ENCODE measurements at regions not wholly inside any gene's neighbourhood (a gene's known extent, or its start where the extent isn't known, plus 50 kb on each side); places are given as distances from the start of the nearest gene placed in this dataset.

- Histone ChIP-seq H3K9me2 (ENCODE audit: insufficient read depth, low read length) (no peaks in the 10 kb centered on the region), H4K20me1 (ENCODE audit: insufficient read depth, low read length) (no peaks in the 10 kb centered on the region), H3K79me2 (ENCODE audit: insufficient read depth, low read depth, low read length) (no peaks in the 10 kb centered on the region), H2AFZ (ENCODE audit: low read length) (no peak overlapping the region), H3K27ac (ENCODE audit: low read depth, low read length, poor library complexity, severe bottlenecking) (no peak overlapping the region), H3K36me3 (ENCODE audit: insufficient read depth, low read length) (no peaks in the 10 kb centered on the region), H3K9me3 (ENCODE audit: low read length) (no peaks in the 10 kb centered on the region), H3K4me1 (ENCODE audit: insufficient read depth, low read length, poor library complexity, severe bottlenecking) (no peaks in the 10 kb centered on the region), H3K4me3 (ENCODE audit: low read depth, low read length, poor library complexity, severe bottlenecking) (no peak overlapping the region), H3K4me2 (ENCODE audit: low read length) (no peak overlapping the region)
- intact Hi-C loops (cut with micrococcal nuclease; ENCODE audit: unreplicated experiment): no loop called here
- no peak for DNase-seq (ENCODE audit: low spot score)
- no peak for TF ChIP-seq EZH2phosphoT487 (IDR thresholded peaks at IDR 0.05; ENCODE audit: borderline replicate concordance, low read depth, low read length)
- no peak for TF ChIP-seq CTCF (conservative IDR thresholded peaks at IDR 0.05; ENCODE audit: low read length)
- ChIA-PET CTCF (ENCODE audit: unreplicated experiment) (no interaction called here), POLR2A (no interaction called here)
- no TSS peak for BruUV-seq (replicated peaks)
Measured at GRCh38 chr16:55184052-55184451, 140.0 kb upstream of the IRX6 start.

- TF ChIP-seq EZH2phosphoT487 (IDR thresholded peaks at IDR 0.05; ENCODE audit: borderline replicate concordance, low read depth, low read length): no peak
- no peak for TF ChIP-seq CTCF (conservative IDR thresholded peaks at IDR 0.05; ENCODE audit: low read length)
- Histone ChIP-seq H3K9me2 (ENCODE audit: insufficient read depth, low read length) (no peaks in the 10 kb centered on the region), H3K27ac (ENCODE audit: low read depth, low read length, poor library complexity, severe bottlenecking) (no peak overlapping the region), H3K4me1 (ENCODE audit: insufficient read depth, low read length, poor library complexity, severe bottlenecking) (no peaks in the 10 kb centered on the region), H4K20me1 (ENCODE audit: insufficient read depth, low read length) (no peaks in the 10 kb centered on the region), H3K9me3 (ENCODE audit: low read length) (no peaks in the 10 kb centered on the region), H2AFZ (ENCODE audit: low read length) (no peak overlapping the region), H3K79me2 (ENCODE audit: insufficient read depth, low read depth, low read length) (no peaks in the 10 kb centered on the region), H3K4me3 (ENCODE audit: low read depth, low read length, poor library complexity, severe bottlenecking) (no peak overlapping the region), H3K4me2 (ENCODE audit: low read length) (no peak overlapping the region), H3K36me3 (ENCODE audit: insufficient read depth, low read length) (no peaks in the 10 kb centered on the region)
- intact Hi-C loops (cut with micrococcal nuclease; ENCODE audit: unreplicated experiment): no loop called here
- no peak for DNase-seq (ENCODE audit: low spot score)
- BruUV-seq (replicated peaks): no TSS peak
- ChIA-PET CTCF (ENCODE audit: unreplicated experiment) (no interaction called here), POLR2A (no interaction called here)
Measured at GRCh38 chr16:55184619-55185018, 139.4 kb upstream of the IRX6 start.

GRCh38 chr16:55189224-55189623 lies 134.8 kb upstream of the IRX6 start:
- DNase-seq (ENCODE audit: low spot score): no peak
- Histone ChIP-seq H3K79me2 (ENCODE audit: insufficient read depth, low read depth, low read length) (no peaks in the 10 kb centered on the region), H3K9me3 (ENCODE audit: low read length) (no peaks in the 10 kb centered on the region), H3K4me3 (ENCODE audit: low read depth, low read length, poor library complexity, severe bottlenecking) (no peak overlapping the region), H2AFZ (ENCODE audit: low read length) (no peak overlapping the region), H3K27ac (ENCODE audit: low read depth, low read length, poor library complexity, severe bottlenecking) (no peak overlapping the region), H3K4me1 (ENCODE audit: insufficient read depth, low read length, poor library complexity, severe bottlenecking) (no peaks in the 10 kb centered on the region), H3K9me2 (ENCODE audit: insufficient read depth, low read length) (no peaks in the 10 kb centered on the region), H4K20me1 (ENCODE audit: insufficient read depth, low read length) (no peaks in the 10 kb centered on the region), H3K36me3 (ENCODE audit: insufficient read depth, low read length) (no peaks in the 10 kb centered on the region), H3K4me2 (ENCODE audit: low read length) (no peak overlapping the region)
- intact Hi-C loops (cut with micrococcal nuclease; ENCODE audit: unreplicated experiment): no loop called here
- POLR2A ChIA-PET: no interaction called here
- no TSS peak for BruUV-seq (replicated peaks)
- TF ChIP-seq CTCF (conservative IDR thresholded peaks at IDR 0.05; ENCODE audit: low read length) (no peak), EZH2phosphoT487 (IDR thresholded peaks at IDR 0.05; ENCODE audit: borderline replicate concordance, low read depth, low read length) (no peak)
- CTCF ChIA-PET (ENCODE audit: unreplicated experiment): no interaction called here
